ENCODE measurements at regions not wholly inside any gene's neighbourhood (a gene's known extent, or its start where the extent isn't known, plus 50 kb on each side); places are given as distances from the start of the nearest gene placed in this dataset.

DNA sequence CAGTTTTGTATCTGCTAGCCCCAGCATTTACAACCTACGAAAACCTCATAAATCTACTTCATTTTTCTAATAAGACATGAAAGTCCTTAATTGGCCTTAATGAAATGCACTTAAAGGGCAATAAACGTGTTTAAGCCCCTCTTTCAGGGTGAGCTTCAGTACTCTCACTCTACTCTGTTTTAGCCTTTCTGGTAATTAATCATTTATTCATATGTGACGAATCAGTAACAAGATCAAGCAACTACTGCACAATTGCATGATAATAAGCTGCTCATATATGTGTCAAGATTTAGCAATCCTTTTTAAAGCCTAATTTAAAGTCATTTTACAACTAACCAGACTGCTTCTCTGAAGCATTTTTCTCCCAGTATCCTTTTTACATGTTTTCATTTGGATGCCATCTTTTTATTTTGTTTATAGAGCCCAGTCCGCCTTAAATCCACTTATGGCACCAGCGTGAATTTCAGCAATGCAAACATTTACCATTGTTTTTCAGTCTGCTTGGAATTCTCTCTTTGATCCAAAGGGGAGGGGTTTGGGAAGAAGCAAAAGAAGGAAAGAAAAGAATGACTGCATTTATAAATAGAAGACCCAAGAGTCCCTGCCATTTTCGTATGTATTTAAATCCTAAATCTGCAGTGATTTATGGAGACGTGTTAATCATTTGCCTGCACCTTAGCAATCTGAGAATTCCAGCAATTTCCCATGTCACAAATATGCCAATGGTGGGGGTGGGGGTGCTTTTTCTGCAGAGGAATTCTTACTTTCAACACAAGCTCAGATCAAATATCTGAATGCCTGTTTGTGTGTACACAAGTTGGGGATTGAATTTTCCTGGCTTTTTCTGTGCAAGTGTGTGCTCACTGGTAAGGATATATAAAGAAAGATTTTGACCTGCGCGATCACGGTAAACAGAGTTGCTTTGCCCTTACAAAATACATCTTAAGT lies 230.8 kb upstream of the TBC1D5 start:
- TF ChIP-seq CTCF (IDR thresholded peaks at IDR 0.05; ENCODE audit: insufficient read depth, low read depth, low read length): no peak
- no peak for DNase-seq (ENCODE audit: low read depth)
- no peaks in the 10 kb centered on the region for H3K36me3 ChIP-seq (ENCODE audit: control insufficient read depth, insufficient read depth, low read length)
- H3K27me3 ChIP-seq (ENCODE audit: control insufficient read depth, insufficient read depth, low read length): no peaks in the 10 kb centered on the region
- H3K4me3 ChIP-seq (ENCODE audit: low read depth, low read length): no peak overlapping the region
- CTCF ChIA-PET: interaction anchor here (0.7 kb wide), 1 partner anchor 1461 kb away, joined by 3 read pairs; no protein-coding TSS in a partner anchor
- POLR2A ChIA-PET: no interaction called here

GRCh38 chr3:17972476-17972875 lies 230.0 kb upstream of the TBC1D5 start:
- TF ChIP-seq CTCF (IDR thresholded peaks at IDR 0.05; ENCODE audit: insufficient read depth, low read depth, low read length): no peak
- ChIA-PET CTCF (no interaction called here), POLR2A (no interaction called here)
- H3K36me3 ChIP-seq (ENCODE audit: control insufficient read depth, insufficient read depth, low read length): no peaks in the 10 kb centered on the region
- DNase-seq (ENCODE audit: low read depth): no peak
- no peak overlapping the region for H3K4me3 ChIP-seq (ENCODE audit: low read depth, low read length)
- no peaks in the 10 kb centered on the region for H3K27me3 ChIP-seq (ENCODE audit: control insufficient read depth, insufficient read depth, low read length)

DNA sequence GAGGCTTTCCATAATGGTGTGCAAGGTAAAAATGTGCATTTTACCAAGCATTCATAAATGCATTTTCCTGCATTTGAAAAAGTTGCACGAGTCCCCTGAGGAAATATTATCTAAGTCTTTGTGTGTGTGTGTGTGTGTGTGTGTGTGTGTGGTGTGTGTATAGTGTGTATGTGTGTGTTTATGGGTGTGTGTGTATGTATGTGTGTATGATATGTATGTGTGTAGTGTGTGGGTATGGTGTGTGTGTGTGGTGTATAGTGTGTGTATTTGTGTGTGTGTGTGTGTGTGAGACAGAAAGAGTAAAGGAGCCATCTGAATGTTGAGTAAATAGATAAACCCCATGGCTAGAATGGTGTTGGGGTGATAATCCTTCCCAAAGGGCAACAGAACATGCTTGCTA lies 229.6 kb upstream of the TBC1D5 start:
- no peak for TF ChIP-seq CTCF (IDR thresholded peaks at IDR 0.05; ENCODE audit: insufficient read depth, low read depth, low read length)
- DNase-seq (ENCODE audit: low read depth): no peak
- no peaks in the 10 kb centered on the region for H3K36me3 ChIP-seq (ENCODE audit: control insufficient read depth, insufficient read depth, low read length)
- CTCF ChIA-PET: no interaction called here
- H3K27me3 ChIP-seq (ENCODE audit: control insufficient read depth, insufficient read depth, low read length): no peaks in the 10 kb centered on the region
- POLR2A ChIA-PET: no interaction called here
- H3K4me3 ChIP-seq (ENCODE audit: low read depth, low read length): no peak overlapping the region

DNA sequence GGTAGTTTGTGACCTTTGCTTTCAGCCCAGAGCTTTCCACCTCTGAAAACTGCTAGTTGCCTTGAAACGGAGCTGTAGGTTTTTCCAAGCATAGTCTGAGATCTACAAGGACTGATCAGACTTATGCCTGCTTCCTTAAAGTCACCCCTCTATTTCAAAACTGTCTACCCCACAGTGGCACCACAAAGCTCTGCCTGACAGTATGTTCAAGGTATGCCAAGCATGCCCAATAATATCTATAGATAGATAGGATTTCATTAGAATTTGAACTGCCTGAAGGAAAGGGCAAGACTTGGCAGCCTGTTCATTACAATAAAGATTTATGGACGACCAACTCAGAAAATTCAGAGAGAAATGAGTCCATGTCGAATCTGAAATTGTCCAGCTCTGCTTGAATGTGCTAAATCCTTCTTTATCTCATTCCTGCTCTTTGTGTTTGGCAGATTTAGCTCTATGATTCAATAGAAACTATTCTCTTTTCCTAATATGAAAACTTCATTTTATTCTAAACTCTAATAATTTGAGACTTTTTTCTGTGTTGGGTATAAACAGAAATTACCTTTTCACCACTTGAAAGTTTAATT lies 227.6 kb upstream of the TBC1D5 start:
- no peak for DNase-seq (ENCODE audit: low read depth)
- POLR2A ChIA-PET: no interaction called here
- CTCF ChIA-PET: no interaction called here
- Histone ChIP-seq H3K27me3 (ENCODE audit: control insufficient read depth, insufficient read depth, low read length) (no peaks in the 10 kb centered on the region), H3K36me3 (ENCODE audit: control insufficient read depth, insufficient read depth, low read length) (no peaks in the 10 kb centered on the region), H3K4me3 (ENCODE audit: low read depth, low read length) (no peak overlapping the region)
- TF ChIP-seq CTCF (IDR thresholded peaks at IDR 0.05; ENCODE audit: insufficient read depth, low read depth, low read length): no peak

DNA sequence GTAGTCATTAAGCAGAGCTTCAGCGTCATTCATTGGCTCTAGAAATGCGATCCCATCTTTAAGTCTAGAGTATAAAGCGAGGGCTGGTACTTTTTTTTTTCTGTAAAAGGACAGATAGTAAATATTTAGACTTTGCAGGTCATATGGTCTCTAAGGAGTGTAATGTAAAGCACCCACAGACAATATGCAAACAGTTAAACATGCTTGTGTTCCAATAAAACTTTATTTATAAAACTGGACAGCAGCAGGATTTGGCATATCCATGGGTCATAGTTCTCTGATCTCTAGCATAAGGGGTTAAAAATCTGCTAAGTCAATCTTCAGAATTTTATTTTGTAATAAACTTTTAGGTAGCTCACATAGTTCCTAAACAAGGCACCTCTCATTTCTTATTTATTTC lies 226.8 kb upstream of the TBC1D5 start:
- no peak for DNase-seq (ENCODE audit: low read depth)
- no peak for TF ChIP-seq CTCF (IDR thresholded peaks at IDR 0.05; ENCODE audit: insufficient read depth, low read depth, low read length)
- ChIA-PET CTCF (no interaction called here), POLR2A (no interaction called here)
- no peaks in the 10 kb centered on the region for H3K27me3 ChIP-seq (ENCODE audit: control insufficient read depth, insufficient read depth, low read length)
- H3K4me3 ChIP-seq (ENCODE audit: low read depth, low read length): no peak overlapping the region
- H3K36me3 ChIP-seq (ENCODE audit: control insufficient read depth, insufficient read depth, low read length): no peaks in the 10 kb centered on the region

Measured in BJ (cell line).